ENCODE measurements at regions not wholly inside any gene's neighbourhood (a gene's known extent, or its start where the extent isn't known, plus 50 kb on each side); places are given as distances from the start of the nearest gene placed in this dataset.
"Not testable (repeated sequence)": the region's sequence is repeated elsewhere in the genome, so short reads cannot be mapped to it uniquely, and the experiment has no call there.

- H3K27me3 Mint-ChIP-seq; ATAC-seq; H3K9me3 Mint-ChIP-seq (ENCODE audit: low read depth); H3K4me1 Mint-ChIP-seq; POLR2A ChIA-PET; H3K27ac Mint-ChIP-seq; H3K4me3 Mint-ChIP-seq; H3K36me3 Mint-ChIP-seq (ENCODE audit: low read depth); CTCF ChIA-PET; intact Hi-C loops (cut with DNase I, micrococcal nuclease); DNase-seq: not testable (repeated sequence)
These were observed 62.8 kb downstream of the RPS24 start for GRCh38 chr10:78096486-78096885.

- H3K4me1 Mint-ChIP-seq; H3K36me3 Mint-ChIP-seq (ENCODE audit: low read depth); DNase-seq; H3K27ac Mint-ChIP-seq; H3K4me3 Mint-ChIP-seq; CTCF ChIA-PET; ATAC-seq; intact Hi-C loops (cut with DNase I, micrococcal nuclease); H3K27me3 Mint-ChIP-seq; POLR2A ChIA-PET: not testable (repeated sequence)
- peaks cover 21% of the 10 kb centered on the region for H3K9me3 Mint-ChIP-seq (ENCODE audit: low read depth)
These were observed 68.9 kb downstream of the RPS24 start for GRCh38 chr10:78102593-78102992.

GRCh38 chr10:78109210-78109609 lies 75.5 kb downstream of the RPS24 start:
- no peak overlapping the region for H3K27ac Mint-ChIP-seq
- ATAC-seq (no peak), DNase-seq (no peak)
- peaks cover 10% of the 10 kb centered on the region for H3K9me3 Mint-ChIP-seq (ENCODE audit: low read depth)
- no peak overlapping the region for H3K4me3 Mint-ChIP-seq
- H3K36me3 Mint-ChIP-seq (ENCODE audit: low read depth) = no peaks in the 10 kb centered on the region
- POLR2A ChIA-PET = no interaction called here
- no peaks in the 10 kb centered on the region for H3K4me1 Mint-ChIP-seq
- CTCF ChIA-PET = no interaction called here
- peaks cover 4% of the 10 kb centered on the region for H3K27me3 Mint-ChIP-seq
- intact Hi-C loops (cut with DNase I, micrococcal nuclease) = no loop called here

GRCh38 chr10:78115135-78115853 lies 81.6 kb downstream of the RPS24 start:
- peaks cover 10% of the 10 kb centered on the region for H3K27me3 Mint-ChIP-seq
- no peak for DNase-seq
- H3K27ac Mint-ChIP-seq = no peak overlapping the region
- POLR2A ChIA-PET = no interaction called here
- no peak overlapping the region for H3K4me3 Mint-ChIP-seq
- ATAC-seq = no peak
- intact Hi-C loops (cut with DNase I, micrococcal nuclease) = no loop called here
- peaks cover 4% of the 10 kb centered on the region for H3K36me3 Mint-ChIP-seq (ENCODE audit: low read depth)
- CTCF ChIA-PET = no interaction called here
- peaks cover 4% of the 10 kb centered on the region for H3K9me3 Mint-ChIP-seq (ENCODE audit: low read depth)
- no peaks in the 10 kb centered on the region for H3K4me1 Mint-ChIP-seq

GRCh38 chr10:78116361-78116760 lies 82.7 kb downstream of the RPS24 start:
- CTCF ChIA-PET = interaction anchor here (0.7 kb wide), 1 partner anchor 455 kb away, joined by 4 read pairs; no protein-coding TSS in a partner anchor
- no peak overlapping the region for H3K27ac Mint-ChIP-seq
- peaks cover 4% of the 10 kb centered on the region for H3K36me3 Mint-ChIP-seq (ENCODE audit: low read depth)
- ATAC-seq = no peak
- H3K4me1 Mint-ChIP-seq = no peaks in the 10 kb centered on the region
- POLR2A ChIA-PET = no interaction called here
- no peak for DNase-seq
- H3K4me3 Mint-ChIP-seq = no peak overlapping the region
- peaks cover 13% of the 10 kb centered on the region for H3K27me3 Mint-ChIP-seq
- intact Hi-C loops (cut with DNase I, micrococcal nuclease) = no loop called here
- peaks cover 5% of the 10 kb centered on the region for H3K9me3 Mint-ChIP-seq (ENCODE audit: low read depth)

- Mint-ChIP-seq H3K36me3 (ENCODE audit: low read depth) (peaks cover 4% of the 10 kb centered on the region), H3K9me3 (ENCODE audit: low read depth) (peaks cover 15% of the 10 kb centered on the region), H3K4me3 (no peak overlapping the region), H3K27me3 (peaks cover 13% of the 10 kb centered on the region), H3K27ac (no peak overlapping the region), H3K4me1 (no peaks in the 10 kb centered on the region)
- DNase-seq (no peak), ATAC-seq (no peak)
- intact Hi-C loops (cut with DNase I, micrococcal nuclease) = no loop called here
- CTCF ChIA-PET = interaction anchor here (0.6 kb wide), 1 partner anchor 56 kb away, joined by 3 read pairs; no protein-coding TSS in a partner anchor
- POLR2A ChIA-PET = no interaction called here
These were observed 84.9 kb downstream of the RPS24 start for GRCh38 chr10:78118591-78118990.

GRCh38 chr10:78121801-78122200 lies 88.1 kb downstream of the RPS24 start:
- CTCF ChIA-PET = no interaction called here
- ATAC-seq (no peak), DNase-seq (no peak)
- intact Hi-C loops (cut with DNase I, micrococcal nuclease) = no loop called here
- peaks cover 4% of the 10 kb centered on the region for H3K36me3 Mint-ChIP-seq (ENCODE audit: low read depth)
- H3K4me1 Mint-ChIP-seq = no peaks in the 10 kb centered on the region
- no peak overlapping the region for H3K4me3 Mint-ChIP-seq
- no peak overlapping the region for H3K27ac Mint-ChIP-seq
- POLR2A ChIA-PET = no interaction called here
- H3K9me3 Mint-ChIP-seq (ENCODE audit: low read depth) = peaks cover 19% of the 10 kb centered on the region
- peaks cover 11% of the 10 kb centered on the region for H3K27me3 Mint-ChIP-seq

- peaks cover 11% of the 10 kb centered on the region for H3K27me3 Mint-ChIP-seq
- ATAC-seq (no peak), DNase-seq (no peak)
- no peaks in the 10 kb centered on the region for H3K4me1 Mint-ChIP-seq
- no peak overlapping the region for H3K4me3 Mint-ChIP-seq
- POLR2A ChIA-PET = no interaction called here
- H3K36me3 Mint-ChIP-seq (ENCODE audit: low read depth) = peaks cover 4% of the 10 kb centered on the region
- intact Hi-C loops (cut with DNase I, micrococcal nuclease) = no loop called here
- CTCF ChIA-PET = no interaction called here
- H3K27ac Mint-ChIP-seq = no peak overlapping the region
- H3K9me3 Mint-ChIP-seq (ENCODE audit: low read depth) = peaks cover 19% of the 10 kb centered on the region
These were observed 90.5 kb downstream of the RPS24 start for GRCh38 chr10:78124167-78124566.

- DNase-seq (no peak), ATAC-seq (no peak)
- no peaks in the 10 kb centered on the region for H3K27me3 Mint-ChIP-seq
- POLR2A ChIA-PET = no interaction called here
- no peaks in the 10 kb centered on the region for H3K36me3 Mint-ChIP-seq (ENCODE audit: low read depth)
- CTCF ChIA-PET = no interaction called here
- intact Hi-C loops (cut with DNase I, micrococcal nuclease) = no loop called here
- no peak overlapping the region for H3K27ac Mint-ChIP-seq
- H3K4me1 Mint-ChIP-seq = no peaks in the 10 kb centered on the region
- H3K4me3 Mint-ChIP-seq = no peak overlapping the region
- H3K9me3 Mint-ChIP-seq (ENCODE audit: low read depth) = peaks cover 2% of the 10 kb centered on the region
These were observed 95.5 kb downstream of the RPS24 start for GRCh38 chr10:78129211-78129610.

GRCh38 chr10:78130966-78131710 lies 97.5 kb downstream of the RPS24 start:
- ATAC-seq = no peak
- H3K9me3 Mint-ChIP-seq (ENCODE audit: low read depth) = peaks cover 2% of the 10 kb centered on the region
- intact Hi-C loops (cut with DNase I, micrococcal nuclease) = no loop called here
- no peak for DNase-seq
- POLR2A ChIA-PET = no interaction called here
- H3K27ac Mint-ChIP-seq = no peak overlapping the region
- no peaks in the 10 kb centered on the region for H3K4me1 Mint-ChIP-seq
- CTCF ChIA-PET = no interaction called here
- H3K27me3 Mint-ChIP-seq = no peaks in the 10 kb centered on the region
- H3K4me3 Mint-ChIP-seq = no peak overlapping the region
- H3K36me3 Mint-ChIP-seq (ENCODE audit: low read depth) = no peaks in the 10 kb centered on the region

- H3K27ac Mint-ChIP-seq = no peak overlapping the region
- no peaks in the 10 kb centered on the region for H3K36me3 Mint-ChIP-seq (ENCODE audit: low read depth)
- ATAC-seq = no peak
- H3K4me1 Mint-ChIP-seq = no peaks in the 10 kb centered on the region
- POLR2A ChIA-PET = interaction anchor here (0.6 kb wide), 1 partner anchor 29 kb away, joined by 13 read pairs; no protein-coding TSS in a partner anchor
- DNase-seq = no peak
- intact Hi-C loops (cut with DNase I, micrococcal nuclease) = no loop called here
- H3K4me3 Mint-ChIP-seq = no peak overlapping the region
- no peaks in the 10 kb centered on the region for H3K9me3 Mint-ChIP-seq (ENCODE audit: low read depth)
- CTCF ChIA-PET = interaction anchor here (0.9 kb wide), 1 partner anchor 82 kb away, joined by 3 read pairs; no protein-coding TSS in a partner anchor
- H3K27me3 Mint-ChIP-seq = peaks cover 7% of the 10 kb centered on the region
These were observed 101.2 kb downstream of the RPS24 start for GRCh38 chr10:78134773-78135306.

- POLR2A ChIA-PET = no interaction called here
- H3K4me1 Mint-ChIP-seq = no peaks in the 10 kb centered on the region
- intact Hi-C loops (cut with DNase I, micrococcal nuclease) = no loop called here
- ATAC-seq (no peak), DNase-seq (no peak)
- peaks cover 11% of the 10 kb centered on the region for H3K27me3 Mint-ChIP-seq
- H3K4me3 Mint-ChIP-seq = no peak overlapping the region
- H3K36me3 Mint-ChIP-seq (ENCODE audit: low read depth) = no peaks in the 10 kb centered on the region
- H3K27ac Mint-ChIP-seq = no peak overlapping the region
- CTCF ChIA-PET = no interaction called here
- H3K9me3 Mint-ChIP-seq (ENCODE audit: low read depth) = no peaks in the 10 kb centered on the region
These were observed 103.5 kb downstream of the RPS24 start for GRCh38 chr10:78137147-78137546.

All from activated CD4-positive, alpha-beta T cell treated with anti-CD3 and anti-CD28 coated beads for 36 hours (primary cell).